HEK293 (cell line): ENCODE measurements at regions not wholly inside any gene's neighbourhood (a gene's known extent, or its start where the extent isn't known, plus 50 kb on each side); places are given as distances from the start of the nearest gene placed in this dataset.

ENCODE experiments used
- SALL2 ChIP-seq: fragments of 450-650 bp; formaldehyde crosslinking; IDR thresholded peaks from 2 replicates; pipeline ENCODE4 v1.5.0; 2017; ENCODE audit warnings: missing biosample characterization, mild to moderate bottlenecking, missing genetic modification characterization, borderline replicate concordance
- ZNF157 ChIP-seq: fragments of 450-650 bp; formaldehyde crosslinking; IDR thresholded peaks from 2 replicates; pipeline ENCODE4 v1.5.1; 2016; ENCODE audit warnings: missing biosample characterization, missing genetic modification characterization
- ZNF174 ChIP-seq: fragments of 450-650 bp; formaldehyde crosslinking; IDR thresholded peaks from 2 replicates; pipeline ENCODE4 v1.5.0; 2017; ENCODE audit warnings: missing biosample characterization, mild to moderate bottlenecking, missing genetic modification characterization
- ZNF239 ChIP-seq: fragments of 450-650 bp; formaldehyde crosslinking; IDR thresholded peaks from 2 replicates; pipeline ENCODE4 v1.5.1; 2016; ENCODE audit warnings: missing biosample characterization, missing genetic modification characterization
- ZNF335 ChIP-seq: fragments of 450-650 bp; formaldehyde crosslinking; conservative IDR thresholded peaks from 2 replicates; pipeline ENCODE4 v1.5.1; 2016; ENCODE audit warnings: missing biosample characterization, missing genetic modification characterization
- ZNF366 ChIP-seq: fragments of 450-650 bp; formaldehyde crosslinking; conservative IDR thresholded peaks from 2 replicates; pipeline ENCODE4 v1.5.1; 2016; ENCODE audit warnings: missing biosample characterization, missing genetic modification characterization
- ZNF561 ChIP-seq: fragments of 450-650 bp; IDR thresholded peaks from 2 replicates; pipeline ENCODE4 v1.5.1; 2018; ENCODE audit warnings: missing biosample characterization, missing genetic modification characterization, borderline replicate concordance
- ZNF830 ChIP-seq: fragments of 450-650 bp; IDR thresholded peaks from 2 replicates; pipeline ENCODE4 v1.5.0; 2018; ENCODE audit warnings: missing biosample characterization, missing genetic modification characterization, low read depth, mild to moderate bottlenecking, moderate library complexity
- TF ChIP-seq, protein P1 (sequence below): fragments of 450-650 bp; formaldehyde crosslinking; IDR thresholded peaks from 2 replicates; pipeline ENCODE4 v1.5.1; 2016; ENCODE audit warnings: missing biosample characterization, missing genetic modification characterization
- TF ChIP-seq, protein P2 (sequence below): sonication (generic); formaldehyde crosslinking; IDR thresholded peaks from 2 replicates; pipeline ENCODE4 v1.8.1; 2022; ENCODE audit warnings: mild to moderate bottlenecking, moderate library complexity, missing genetic modification reagents
- TF ChIP-seq, protein P3 (sequence below): fragments of 450-650 bp; formaldehyde crosslinking; IDR thresholded peaks from 2 replicates; pipeline ENCODE4 v1.5.1; 2016; ENCODE audit warnings: missing biosample characterization, missing genetic modification characterization

DNA sequence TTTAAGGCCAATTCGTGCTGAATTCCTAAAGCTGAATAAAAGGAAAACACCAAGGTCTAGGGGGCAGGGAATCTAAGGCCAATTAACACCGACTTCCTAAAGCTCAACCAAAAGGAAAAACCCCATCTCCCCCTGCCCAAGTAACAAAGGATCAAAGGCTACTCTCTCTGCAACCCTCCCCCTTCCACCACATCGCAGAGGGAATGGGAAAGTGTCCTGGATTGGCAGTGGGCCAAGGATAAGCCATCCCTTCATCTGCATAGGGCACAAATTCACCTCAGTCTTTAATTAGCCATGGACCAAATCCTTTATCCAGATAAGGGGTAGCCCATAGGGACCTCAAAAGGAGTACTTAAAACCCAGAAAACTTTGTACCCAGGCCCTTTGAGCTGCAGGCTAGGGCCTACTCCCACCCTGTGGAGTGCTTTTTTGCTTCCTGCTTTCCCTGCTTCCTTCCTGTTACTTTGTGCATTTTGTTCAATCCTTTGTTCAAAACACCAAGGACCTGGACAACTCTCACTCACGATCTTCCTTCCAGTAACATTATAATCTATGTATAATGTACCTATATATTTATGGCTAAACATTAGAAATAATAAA, 2119.8 kb upstream of the CELF4 start:
- TF ChIP-seq ZNF561 (tag by site-specific recombination) (no peak), ZNF174 (tag by site-specific recombination) (no peak), ZNF239 (tag by site-specific recombination) (no peak), ZNF335 (tag by site-specific recombination) (no peak), ZNF157 (tag by site-specific recombination) (no peak), SALL2 (tag by site-specific recombination) (no peak), ZNF830 (tag by site-specific recombination) (no peak), ZNF366 (tag by site-specific recombination) (no peak)
- TF ChIP-seq, protein P1, sequence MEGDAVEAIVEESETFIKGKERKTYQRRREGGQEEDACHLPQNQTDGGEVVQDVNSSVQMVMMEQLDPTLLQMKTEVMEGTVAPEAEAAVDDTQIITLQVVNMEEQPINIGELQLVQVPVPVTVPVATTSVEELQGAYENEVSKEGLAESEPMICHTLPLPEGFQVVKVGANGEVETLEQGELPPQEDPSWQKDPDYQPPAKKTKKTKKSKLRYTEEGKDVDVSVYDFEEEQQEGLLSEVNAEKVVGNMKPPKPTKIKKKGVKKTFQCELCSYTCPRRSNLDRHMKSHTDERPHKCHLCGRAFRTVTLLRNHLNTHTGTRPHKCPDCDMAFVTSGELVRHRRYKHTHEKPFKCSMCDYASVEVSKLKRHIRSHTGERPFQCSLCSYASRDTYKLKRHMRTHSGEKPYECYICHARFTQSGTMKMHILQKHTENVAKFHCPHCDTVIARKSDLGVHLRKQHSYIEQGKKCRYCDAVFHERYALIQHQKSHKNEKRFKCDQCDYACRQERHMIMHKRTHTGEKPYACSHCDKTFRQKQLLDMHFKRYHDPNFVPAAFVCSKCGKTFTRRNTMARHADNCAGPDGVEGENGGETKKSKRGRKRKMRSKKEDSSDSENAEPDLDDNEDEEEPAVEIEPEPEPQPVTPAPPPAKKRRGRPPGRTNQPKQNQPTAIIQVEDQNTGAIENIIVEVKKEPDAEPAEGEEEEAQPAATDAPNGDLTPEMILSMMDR (tag by site-specific recombination): no peak
- TF ChIP-seq, protein P2, sequence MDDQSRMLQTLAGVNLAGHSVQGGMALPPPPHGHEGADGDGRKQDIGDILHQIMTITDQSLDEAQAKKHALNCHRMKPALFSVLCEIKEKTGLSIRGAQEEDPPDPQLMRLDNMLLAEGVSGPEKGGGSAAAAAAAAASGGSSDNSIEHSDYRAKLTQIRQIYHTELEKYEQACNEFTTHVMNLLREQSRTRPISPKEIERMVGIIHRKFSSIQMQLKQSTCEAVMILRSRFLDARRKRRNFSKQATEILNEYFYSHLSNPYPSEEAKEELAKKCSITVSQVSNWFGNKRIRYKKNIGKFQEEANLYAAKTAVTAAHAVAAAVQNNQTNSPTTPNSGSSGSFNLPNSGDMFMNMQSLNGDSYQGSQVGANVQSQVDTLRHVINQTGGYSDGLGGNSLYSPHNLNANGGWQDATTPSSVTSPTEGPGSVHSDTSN (CRISPR knock-in tag): no peak
- TF ChIP-seq, protein P3, sequence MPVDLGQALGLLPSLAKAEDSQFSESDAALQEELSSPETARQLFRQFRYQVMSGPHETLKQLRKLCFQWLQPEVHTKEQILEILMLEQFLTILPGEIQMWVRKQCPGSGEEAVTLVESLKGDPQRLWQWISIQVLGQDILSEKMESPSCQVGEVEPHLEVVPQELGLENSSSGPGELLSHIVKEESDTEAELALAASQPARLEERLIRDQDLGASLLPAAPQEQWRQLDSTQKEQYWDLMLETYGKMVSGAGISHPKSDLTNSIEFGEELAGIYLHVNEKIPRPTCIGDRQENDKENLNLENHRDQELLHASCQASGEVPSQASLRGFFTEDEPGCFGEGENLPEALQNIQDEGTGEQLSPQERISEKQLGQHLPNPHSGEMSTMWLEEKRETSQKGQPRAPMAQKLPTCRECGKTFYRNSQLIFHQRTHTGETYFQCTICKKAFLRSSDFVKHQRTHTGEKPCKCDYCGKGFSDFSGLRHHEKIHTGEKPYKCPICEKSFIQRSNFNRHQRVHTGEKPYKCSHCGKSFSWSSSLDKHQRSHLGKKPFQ: no peak
